Putamen (tissue), 1 donor: ENCODE measurements at regions not wholly inside any gene's neighbourhood (a gene's known extent, or its start where the extent isn't known, plus 50 kb on each side); places are given as distances from the start of the nearest gene placed in this dataset.
A peak's percentile ranks its signal among the peaks of the same experiment; 100 is the strongest.
"Not testable (repeated sequence)": the region's sequence is repeated elsewhere in the genome, so short reads cannot be mapped to it uniquely, and the experiment has no call there.

Experiments
- DNase-seq: peaks from one replicate; pipeline ENCODE4 v3.0.0-alpha.2; 2016; ENCODE audit warnings: low spot score

GRCh38 chr6:21282360-21282759 is 311.2 kb upstream of the SOX4 start:
- not testable (repeated sequence) for DNase-seq

DNA sequence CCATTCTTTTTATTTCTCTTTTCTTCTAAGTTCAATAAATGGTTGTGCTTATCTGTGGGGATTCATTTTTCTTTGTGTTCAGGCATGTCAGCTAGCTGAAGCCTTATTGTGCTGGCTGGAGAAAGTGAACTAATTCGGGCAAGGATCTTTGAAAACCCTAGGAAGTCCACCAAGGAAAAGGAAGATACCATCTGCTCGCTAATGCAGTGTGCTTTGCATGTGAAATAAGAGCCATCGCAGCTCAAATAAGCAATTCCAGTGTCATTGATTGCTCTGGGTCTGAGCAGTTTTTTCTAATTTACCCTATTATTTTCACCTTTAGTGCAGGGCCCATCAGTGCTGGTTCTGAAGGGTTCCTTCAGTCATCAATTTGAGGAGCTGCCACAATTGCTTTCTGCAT is 309.4 kb upstream of the SOX4 start:
- DNase-seq = no peak

DNA sequence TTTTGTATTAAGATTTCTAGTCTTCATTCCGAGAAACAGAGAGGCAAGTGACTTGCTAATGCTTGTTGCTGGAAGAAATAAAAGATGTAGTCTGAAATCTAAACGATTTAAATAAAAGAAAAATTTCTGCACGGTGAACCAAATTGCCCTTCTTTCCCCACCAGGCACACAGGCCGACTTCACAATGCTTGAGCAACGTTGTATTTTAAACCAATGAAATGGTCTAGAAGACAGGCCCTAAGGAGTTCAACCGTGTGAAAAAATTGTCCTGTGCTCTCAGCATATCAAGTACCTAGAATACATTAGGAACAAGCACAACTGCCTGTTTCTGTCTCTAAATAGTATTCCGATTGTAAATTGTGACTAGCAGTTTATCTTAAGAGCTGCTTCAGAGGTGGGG is 308.8 kb upstream of the SOX4 start:
- no peak for DNase-seq

DNA sequence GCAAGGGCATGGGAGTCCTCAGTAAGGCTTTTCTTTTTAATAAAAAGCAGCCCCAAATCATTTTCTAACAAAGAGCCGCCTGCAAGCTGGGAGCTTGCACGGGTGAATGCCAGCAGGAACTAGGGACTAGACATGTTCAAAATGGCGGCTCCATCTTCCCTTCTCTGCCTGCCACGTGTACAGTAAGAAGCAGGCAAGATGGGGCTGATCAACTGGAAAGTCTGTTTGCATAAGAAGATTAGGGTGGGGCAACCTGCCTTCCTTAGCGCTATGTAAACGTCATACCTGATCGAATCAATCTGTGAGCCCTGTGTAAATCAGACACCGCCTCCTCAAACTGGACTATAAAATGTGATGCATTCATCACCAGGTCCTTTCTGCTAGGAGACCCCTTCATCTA is 299.4 kb upstream of the SOX4 start:
- DNase-seq = no peak

GRCh38 chr6:21295506-21296240 is 297.9 kb upstream of the SOX4 start:
- DNase-seq = no peak

DNA sequence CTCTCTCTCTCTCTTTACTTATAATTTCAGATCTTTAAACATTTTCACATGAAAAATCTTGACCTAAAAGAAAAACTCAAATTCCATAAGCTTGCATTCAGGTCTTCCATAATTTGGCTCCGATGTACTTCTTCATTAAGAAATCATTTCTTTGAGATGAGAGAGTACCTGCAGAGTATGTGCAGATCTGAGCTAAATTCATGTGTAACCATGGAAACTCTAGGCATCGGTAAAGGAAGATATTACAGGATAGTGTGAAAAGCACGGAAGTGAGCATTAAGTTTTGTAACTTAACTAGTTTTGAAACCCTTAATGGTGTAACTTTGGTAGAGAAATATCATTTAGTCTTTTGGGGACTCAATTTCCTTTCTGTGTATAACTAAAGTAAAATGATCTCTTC is 295.9 kb upstream of the SOX4 start:
- peak; percentile 16 for DNase-seq

DNA sequence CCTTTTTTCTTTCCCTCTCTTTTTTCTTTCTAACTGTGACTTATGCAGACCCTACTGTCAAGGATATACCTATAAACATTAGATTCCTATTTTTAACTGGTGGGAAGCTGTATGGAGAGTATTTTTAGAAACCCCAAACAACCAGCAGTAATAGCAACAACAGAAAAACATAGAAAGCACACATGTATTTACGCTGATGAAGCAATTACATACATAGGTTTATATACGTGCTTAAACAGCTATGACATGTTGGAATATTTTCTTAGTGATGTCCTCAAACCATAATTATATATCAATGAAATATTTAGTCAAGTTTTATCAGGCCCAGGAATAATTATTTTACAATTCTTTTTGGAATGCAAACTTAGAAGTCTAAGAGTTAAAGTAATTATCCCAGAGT is 294.3 kb upstream of the SOX4 start:
- no peak for DNase-seq

- DNase-seq = no peak
These were observed 293.1 kb upstream of the SOX4 start for GRCh38 chr6:21300439-21300838.

DNA sequence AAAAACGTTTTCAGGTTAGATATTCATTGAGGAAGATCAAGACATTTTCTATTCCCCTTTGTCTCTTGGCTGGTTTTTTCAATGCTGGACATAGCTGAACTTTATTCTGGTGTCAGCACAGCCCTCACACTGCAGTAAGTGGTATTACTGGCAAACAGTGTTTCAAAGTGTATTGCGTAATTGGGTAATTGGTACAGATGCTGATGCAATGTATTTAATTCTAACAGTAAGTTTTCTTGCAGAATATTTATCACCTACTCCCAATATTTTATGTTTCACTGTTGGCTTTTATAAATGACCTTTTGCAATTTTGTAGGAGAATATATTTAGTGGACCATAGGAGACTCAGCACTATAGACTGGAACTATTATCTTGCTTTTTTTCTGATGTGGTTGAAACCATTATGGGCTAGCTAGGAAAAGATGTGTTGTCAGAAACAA is 287.6 kb upstream of the SOX4 start:
- DNase-seq = no peak

- no peak for DNase-seq
These were observed 287.0 kb upstream of the SOX4 start for GRCh38 chr6:21306546-21306945.

- no peak for DNase-seq
These were observed 283.7 kb upstream of the SOX4 start for GRCh38 chr6:21309807-21310221.

- no peak for DNase-seq
These were observed 282.9 kb upstream of the SOX4 start for GRCh38 chr6:21310568-21311140.

GRCh38 chr6:21312118-21312517 is 281.4 kb upstream of the SOX4 start:
- DNase-seq = no peak

DNA sequence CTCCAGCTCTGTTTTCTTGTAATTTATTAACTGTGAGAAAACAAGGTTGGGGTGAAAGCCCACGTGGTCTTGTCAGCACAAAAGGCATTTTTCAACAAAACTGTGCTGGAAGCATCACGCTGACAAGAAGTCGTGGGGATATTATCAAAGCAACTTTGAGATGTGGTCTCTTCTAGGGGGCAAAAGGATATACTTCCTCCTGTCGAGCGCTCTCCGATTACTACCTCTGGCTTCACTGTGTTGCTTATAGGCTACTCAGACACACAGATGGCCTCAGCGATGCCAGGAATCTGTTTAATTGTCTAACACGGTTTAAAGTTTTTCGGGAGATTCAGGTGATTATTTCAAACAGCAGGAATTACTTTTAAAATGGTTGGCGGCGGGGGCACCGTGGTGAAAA is 275.9 kb upstream of the SOX4 start:
- no peak for DNase-seq

DNA sequence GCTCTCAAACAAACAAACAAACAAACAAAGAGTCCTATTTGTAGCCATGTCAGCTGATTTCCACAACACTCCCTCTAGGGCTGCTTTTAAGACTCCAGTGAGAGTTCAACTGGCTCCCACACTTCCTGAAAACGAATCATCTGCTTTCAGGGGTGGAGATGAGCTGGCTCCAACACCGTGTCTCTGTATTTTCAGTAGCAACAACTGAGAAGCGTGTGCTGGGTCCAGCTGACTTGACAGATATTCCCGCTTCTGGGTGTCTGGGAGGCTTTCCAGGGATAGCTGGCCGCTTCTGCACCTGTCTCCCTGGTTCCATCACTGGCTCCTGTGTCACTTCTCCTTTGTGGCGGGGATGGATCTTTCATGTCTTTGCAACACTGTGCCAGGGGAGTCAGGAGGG is 272.5 kb upstream of the SOX4 start:
- no peak for DNase-seq

GRCh38 chr6:21321531-21321930 is 272.0 kb upstream of the SOX4 start:
- no peak for DNase-seq

- no peak for DNase-seq
These were observed 270.0 kb upstream of the SOX4 start for GRCh38 chr6:21323577-21323976.

DNA sequence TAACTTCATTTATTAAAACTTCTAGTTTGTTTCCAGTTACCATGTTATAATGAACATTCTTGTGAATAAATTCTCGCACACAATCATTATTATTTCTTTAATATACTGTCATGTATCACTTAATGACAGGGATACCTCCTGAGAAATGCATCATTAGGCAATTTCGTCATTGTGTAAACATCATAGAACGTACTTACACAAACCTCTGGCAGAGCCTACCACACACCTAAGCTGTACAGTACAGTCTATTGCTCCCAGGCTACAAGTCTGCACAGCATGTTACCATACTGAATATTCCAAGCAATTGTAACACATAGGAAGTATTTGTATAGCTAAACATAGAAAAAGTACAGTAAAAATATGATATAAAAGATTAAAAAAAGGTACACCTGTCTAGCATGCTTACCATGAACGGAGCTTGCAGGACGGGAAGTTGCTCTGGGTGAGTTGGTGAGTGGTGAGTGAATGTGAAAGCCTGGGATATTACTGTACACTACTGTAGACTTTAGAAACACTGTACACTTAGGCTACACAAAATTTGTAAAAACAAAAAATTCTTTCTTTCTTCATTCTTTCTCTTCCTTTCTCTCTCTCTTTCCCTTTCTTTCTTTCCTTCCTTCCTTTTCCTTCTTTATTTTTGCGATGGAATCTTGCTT is 268.2 kb upstream of the SOX4 start:
- DNase-seq = no peak

- DNase-seq = no peak
These were observed 266.0 kb upstream of the SOX4 start for GRCh38 chr6:21327326-21328112.

- DNase-seq = no peak
These were observed 262.3 kb upstream of the SOX4 start for GRCh38 chr6:21331235-21331634.

- no peak for DNase-seq
These were observed 261.5 kb upstream of the SOX4 start for GRCh38 chr6:21332077-21332476.

GRCh38 chr6:21332660-21333059 is 260.9 kb upstream of the SOX4 start:
- DNase-seq = no peak

DNA sequence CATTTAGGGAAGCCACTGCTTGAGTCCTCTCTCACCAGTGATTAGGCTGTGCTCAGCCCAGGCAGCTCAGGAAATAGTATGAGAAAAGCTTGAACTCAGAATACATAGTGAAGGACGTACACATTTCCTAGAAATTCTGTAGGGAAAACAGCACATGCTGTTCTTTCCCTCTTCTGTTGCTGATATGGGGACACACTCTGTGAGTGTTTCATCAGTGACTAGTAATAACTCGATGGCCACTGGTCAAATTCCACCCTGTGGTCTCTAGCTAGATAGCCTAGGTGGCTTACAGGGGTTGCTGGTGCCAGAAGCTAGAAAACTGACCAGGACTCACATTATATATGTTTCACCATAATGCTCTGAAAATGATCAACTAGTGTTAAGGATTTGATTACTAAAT is 259.8 kb upstream of the SOX4 start:
- no peak for DNase-seq
